Choroid plexus epithelial cell (primary cell): ENCODE measurements at regions not wholly inside any gene's neighbourhood (a gene's known extent, or its start where the extent isn't known, plus 50 kb on each side); places are given as distances from the start of the nearest gene placed in this dataset.
"Not testable (repeated sequence)": the region's sequence is repeated elsewhere in the genome, so short reads cannot be mapped to it uniquely, and the experiment has no call there.

Source experiments
- DNase-seq: peaks from one replicate; pipeline ENCODE4 v3.0.0-alpha.2; 2010; ENCODE audit warnings: low read depth
- H3K4me3 ChIP-seq: 2 replicates; pipeline ENCODE4 v1.5.1; 2011; ENCODE audit warnings: low read depth, mild to moderate bottlenecking, control low read depth, low read length, moderate library complexity
- CTCF ChIP-seq: conservative IDR thresholded peaks from 2 replicates; pipeline ENCODE4 v1.5.1; 2011; ENCODE audit warnings: low read depth, mild to moderate bottlenecking, control low read depth, inconsistent platforms, low read length, moderate library complexity

- DNase-seq, result no peak
- H3K4me3 ChIP-seq, result no peak overlapping the region
- no peak for TF ChIP-seq CTCF
Observed at GRCh38 chr11:122195790-122196189, 79.8 kb upstream of the BLID start.

GRCh38 chr11:122193881-122194480 is 78.0 kb upstream of the BLID start:
- DNase-seq, H3K4me3 ChIP-seq: not testable (repeated sequence)

GRCh38 chr11:122193457-122193856 is 77.4 kb upstream of the BLID start:
- H3K4me3 ChIP-seq, result no peak overlapping the region
- no peak for DNase-seq
- TF ChIP-seq CTCF, result no peak

GRCh38 chr11:122192634-122193255 is 76.7 kb upstream of the BLID start:
- DNase-seq, result peak; percentile 68
- no peak for TF ChIP-seq CTCF

GRCh38 chr11:122190768-122191167 is 74.8 kb upstream of the BLID start:
- DNase-seq, result no peak
- no peak overlapping the region for H3K4me3 ChIP-seq
- no peak for TF ChIP-seq CTCF

More at GRCh38 chr11:122192634-122193255, 76.7 kb upstream of the BLID start:
- H3K4me3 ChIP-seq, result no peak overlapping the region

GRCh38 chr11:122189229-122189628 is 73.2 kb upstream of the BLID start:
- no peak overlapping the region for H3K4me3 ChIP-seq
- peak; percentile 96 for DNase-seq
- peak; percentile 21 for TF ChIP-seq CTCF

GRCh38 chr11:122187373-122188165 is 71.6 kb upstream of the BLID start:
- no peak for DNase-seq
- H3K4me3 ChIP-seq, result no peak overlapping the region
- no peak for TF ChIP-seq CTCF
